A673 (cell line): ENCODE measurements at regions not wholly inside any gene's neighbourhood (a gene's known extent, or its start where the extent isn't known, plus 50 kb on each side); places are given as distances from the start of the nearest gene placed in this dataset.

ENCODE experiments used
- CTCF ChIP-seq: fragments of 300-800, 200-600 bp; sonication (generic); conservative IDR thresholded peaks from 2 replicates; pipeline ENCODE4 v1.5.1; 2017; ENCODE audit warnings: low read depth, mild to moderate bottlenecking, antibody characterized with exemption, low read length, moderate library complexity, mixed read lengths
- EZH2 ChIP-seq: fragments of 200-600 bp; sonication (generic); IDR thresholded peaks from 2 replicates; pipeline ENCODE4 v1.6.1; 2017; ENCODE audit warnings: borderline replicate concordance, low read depth, mild to moderate bottlenecking, mixed read lengths, antibody characterized with exemption, low read length; ENCODE audit not compliant: poor library complexity, severe bottlenecking

- TF ChIP-seq CTCF (no peak), EZH2 (no peak)
Observed at GRCh38 chr2:114254875-114255274, 187.6 kb upstream of the DPP10 start.
